Fibroblast of villous mesenchyme (primary cell): ENCODE measurements at regions not wholly inside any gene's neighbourhood (a gene's known extent, or its start where the extent isn't known, plus 50 kb on each side); places are given as distances from the start of the nearest gene placed in this dataset.

Source experiments
- DNase-seq: peaks from one replicate; pipeline ENCODE4 v3.0.0-alpha.2; 2010; ENCODE audit warnings: low read depth
- H3K4me3 ChIP-seq: 2 replicates; pipeline ENCODE4 v1.5.1; 2011; ENCODE audit warnings: low read depth, mild to moderate bottlenecking, low read length
- CTCF ChIP-seq: IDR thresholded peaks from 2 replicates; pipeline ENCODE4 v1.5.1; 2012; ENCODE audit warnings: low read depth, mild to moderate bottlenecking, low read length; ENCODE audit not compliant: insufficient read depth

- H3K4me3 ChIP-seq, result no peak overlapping the region
- no peak for DNase-seq
- no peak for TF ChIP-seq CTCF
These were observed 327.3 kb upstream of the TLE3 start for GRCh38 chr15:70424937-70425411.

GRCh38 chr15:70423267-70423666 lies 325.6 kb upstream of the TLE3 start:
- TF ChIP-seq CTCF, result no peak
- H3K4me3 ChIP-seq, result no peak overlapping the region
- DNase-seq, result no peak

- no peak overlapping the region for H3K4me3 ChIP-seq
- DNase-seq, result no peak
- no peak for TF ChIP-seq CTCF
These were observed 324.6 kb upstream of the TLE3 start for GRCh38 chr15:70422342-70422741.

GRCh38 chr15:70420948-70421482 lies 323.3 kb upstream of the TLE3 start:
- DNase-seq, result no peak
- H3K4me3 ChIP-seq, result no peak overlapping the region
- no peak for TF ChIP-seq CTCF

GRCh38 chr15:70420086-70420947 lies 322.6 kb upstream of the TLE3 start:
- no peak for DNase-seq

GRCh38 chr15:70418943-70419342 lies 321.2 kb upstream of the TLE3 start:
- no peak for DNase-seq
- TF ChIP-seq CTCF, result no peak
- no peak overlapping the region for H3K4me3 ChIP-seq

More at GRCh38 chr15:70420086-70420947, 322.6 kb upstream of the TLE3 start:
- no peak overlapping the region for H3K4me3 ChIP-seq
- no peak for TF ChIP-seq CTCF
